DND-41 (cell line): ENCODE measurements at regions not wholly inside any gene's neighbourhood (a gene's known extent, or its start where the extent isn't known, plus 50 kb on each side); places are given as distances from the start of the nearest gene placed in this dataset.

ENCODE experiments used
- EZH2 ChIP-seq: IDR thresholded peaks from 3 replicates; pipeline ENCODE4 v1.6.1; 2012; ENCODE audit warnings: borderline replicate concordance, low read depth, mild to moderate bottlenecking, moderate library complexity, low read length, inconsistent platforms; ENCODE audit not compliant: severe bottlenecking
- TF ChIP-seq, protein P1 (sequence below): IDR thresholded peaks from 2 replicates; pipeline ENCODE4 v1.5.1; 2012; ENCODE audit warnings: borderline replicate concordance, low read length, moderate library complexity, mild to moderate bottlenecking; ENCODE audit not compliant: poor library complexity, severe bottlenecking; ENCODE audit errors: extremely low read depth

DNA sequence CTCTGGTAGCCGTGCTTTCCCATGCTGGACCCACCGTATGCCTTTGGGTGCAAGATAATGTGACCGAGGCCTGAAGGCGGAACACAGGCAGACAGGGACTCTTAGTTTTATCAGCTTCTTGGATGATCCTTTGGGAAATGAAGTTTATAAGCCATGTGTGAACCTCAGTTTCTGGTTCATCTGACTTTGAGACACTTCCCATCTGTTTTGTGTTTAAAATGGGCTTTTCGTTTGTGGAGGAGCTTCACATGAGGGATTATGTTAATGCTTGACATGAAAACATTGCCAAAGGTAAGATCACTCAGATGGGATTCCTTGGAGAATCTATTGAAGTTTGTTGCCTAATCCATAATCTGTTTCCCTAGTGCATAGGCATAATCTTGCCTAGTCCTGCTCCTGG, 249.8 kb upstream of the LYZL1 start:
- TF ChIP-seq, protein P1, sequence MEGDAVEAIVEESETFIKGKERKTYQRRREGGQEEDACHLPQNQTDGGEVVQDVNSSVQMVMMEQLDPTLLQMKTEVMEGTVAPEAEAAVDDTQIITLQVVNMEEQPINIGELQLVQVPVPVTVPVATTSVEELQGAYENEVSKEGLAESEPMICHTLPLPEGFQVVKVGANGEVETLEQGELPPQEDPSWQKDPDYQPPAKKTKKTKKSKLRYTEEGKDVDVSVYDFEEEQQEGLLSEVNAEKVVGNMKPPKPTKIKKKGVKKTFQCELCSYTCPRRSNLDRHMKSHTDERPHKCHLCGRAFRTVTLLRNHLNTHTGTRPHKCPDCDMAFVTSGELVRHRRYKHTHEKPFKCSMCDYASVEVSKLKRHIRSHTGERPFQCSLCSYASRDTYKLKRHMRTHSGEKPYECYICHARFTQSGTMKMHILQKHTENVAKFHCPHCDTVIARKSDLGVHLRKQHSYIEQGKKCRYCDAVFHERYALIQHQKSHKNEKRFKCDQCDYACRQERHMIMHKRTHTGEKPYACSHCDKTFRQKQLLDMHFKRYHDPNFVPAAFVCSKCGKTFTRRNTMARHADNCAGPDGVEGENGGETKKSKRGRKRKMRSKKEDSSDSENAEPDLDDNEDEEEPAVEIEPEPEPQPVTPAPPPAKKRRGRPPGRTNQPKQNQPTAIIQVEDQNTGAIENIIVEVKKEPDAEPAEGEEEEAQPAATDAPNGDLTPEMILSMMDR = no peak
- TF ChIP-seq EZH2 = no peak
